IMR-90 (cell line): ENCODE measurements at regions not wholly inside any gene's neighbourhood (a gene's known extent, or its start where the extent isn't known, plus 50 kb on each side); places are given as distances from the start of the nearest gene placed in this dataset.

Source experiments
- ATAC-seq: fragments of 200-7000 bp; cut with Tn5 transposase; 2 replicates; pipeline ENCODE4 v1.9.1; 2020; ENCODE audit warnings: low read depth, mild to moderate bottlenecking, moderate library complexity
- BruUV-seq: library from RNA; stranded (reverse); fragments of 400-500 nt; replicated peaks from 2 replicates; lab custom pipeline; 2021; lab: Mats Ljungman, UMichigan
- CTCF ChIA-PET: fragments of 300-600 bp; formaldehyde crosslinking; extraction: SDS; loops from one replicate; lab custom pipeline; 2021; ENCODE audit warnings: antibody characterized with exemption; lab: Yijun Ruan, JAX
- POLR2A ChIA-PET: fragments of 300-600 bp; sonication (Branson Sonifier 250); formaldehyde crosslinking; loops from one replicate; lab custom pipeline; 2022; ENCODE audit warnings: antibody characterized with exemption; ENCODE audit not compliant: unreplicated experiment; lab: Charles Lee
- DNase-seq: peaks from one replicate; pipeline ENCODE4 v3.0.0; 2013
- H2AFZ ChIP-seq: replicated peaks from 2 replicates; pipeline ENCODE3; 2013; ENCODE audit warnings: low read length, mild to moderate bottlenecking; ENCODE audit not compliant: poor library complexity
- H2AK5ac ChIP-seq: 2 replicates; pipeline ENCODE4 v1.6.1; 2013; ENCODE audit warnings: low read depth, low read length, inconsistent platforms
- H2AK9ac ChIP-seq: replicated peaks from 2 replicates; pipeline ENCODE3; 2013; ENCODE audit warnings: mild to moderate bottlenecking, low read depth, low read length, moderate library complexity; ENCODE audit not compliant: poor library complexity
- H2BK120ac ChIP-seq: 2 replicates; pipeline ENCODE4 v1.6.1; 2013; ENCODE audit warnings: low read depth, low read length, inconsistent platforms
- H2BK15ac ChIP-seq: 3 replicates; pipeline ENCODE4 v1.6.1; 2013; ENCODE audit warnings: low read depth, low read length, inconsistent platforms
- H2BK20ac ChIP-seq: 2 replicates; pipeline ENCODE4 v1.6.1; 2013; ENCODE audit warnings: low read depth, mild to moderate bottlenecking, inconsistent platforms, low read length, moderate library complexity
- H2BK5ac ChIP-seq: 2 replicates; pipeline ENCODE4 v1.6.1; 2013; ENCODE audit warnings: mild to moderate bottlenecking, low read depth, low read length, inconsistent platforms; ENCODE audit not compliant: poor library complexity, severe bottlenecking
- H3K14ac ChIP-seq: replicated peaks from 2 replicates; pipeline ENCODE4 v1.6.1; 2013; ENCODE audit warnings: low read depth, low read length, inconsistent platforms
- H3K18ac ChIP-seq: 2 replicates; pipeline ENCODE4 v1.6.1; 2013; ENCODE audit warnings: low read depth, low read length, control low read depth
- H3K23ac ChIP-seq: 2 replicates; pipeline ENCODE4 v1.6.1; 2013; ENCODE audit warnings: low read depth, low read length, inconsistent platforms
- H3K27ac ChIP-seq: 2 replicates; pipeline ENCODE4 v1.5.1; 2013; ENCODE audit warnings: mild to moderate bottlenecking, control low read depth, low read length; ENCODE audit not compliant: insufficient read depth
- H3K27me3 ChIP-seq: 2 replicates; pipeline ENCODE4 v1.6.1; 2013; ENCODE audit warnings: low read length; ENCODE audit not compliant: control insufficient read depth, insufficient read depth
- H3K36me3 ChIP-seq: 2 replicates; pipeline ENCODE4 v1.6.1; 2013; ENCODE audit warnings: low read length, mixed read lengths; ENCODE audit not compliant: control insufficient read depth, insufficient read depth
- H3K4ac ChIP-seq: 2 replicates; pipeline ENCODE4 v1.6.1; 2013; ENCODE audit warnings: low read depth, low read length, inconsistent platforms
- H3K4me1 ChIP-seq: 2 replicates; pipeline ENCODE4 v1.6.1; 2013; ENCODE audit warnings: low read length, mixed read lengths; ENCODE audit not compliant: control insufficient read depth, insufficient read depth
- H3K4me2 ChIP-seq: 2 replicates; pipeline ENCODE4 v1.6.1; 2013; ENCODE audit warnings: low read depth, mild to moderate bottlenecking, control low read depth, low read length, moderate library complexity
- H3K4me3 ChIP-seq: 2 replicates; pipeline ENCODE4 v1.5.1; 2013; ENCODE audit warnings: low read depth, mild to moderate bottlenecking, control low read depth, low read length, moderate library complexity; ENCODE audit not compliant: insufficient read depth
- H3K56ac ChIP-seq: 2 replicates; pipeline ENCODE4 v1.6.1; 2013; ENCODE audit warnings: low read length, inconsistent platforms; ENCODE audit not compliant: insufficient read depth; ENCODE audit errors: extremely low read depth
- H3K79me1 ChIP-seq, 2 experiments: 2 replicates each; pipeline ENCODE4 v1.6.1; 2013; ENCODE audit warnings: low read length in 2 of 2, inconsistent platforms in 1 of 2, low read depth in 1 of 2
- H3K9ac ChIP-seq: 2 replicates; pipeline ENCODE4 v1.6.1; 2013; ENCODE audit warnings: low read depth, low read length, control low read depth
- H3K9me1 ChIP-seq: 2 replicates; pipeline ENCODE4 v1.6.1; 2013; ENCODE audit warnings: low read length, inconsistent platforms; ENCODE audit not compliant: insufficient read depth
- H3K9me3 ChIP-seq: 2 replicates; pipeline ENCODE4 v1.6.1; 2013; ENCODE audit warnings: low read length; ENCODE audit not compliant: control insufficient read depth, insufficient read depth
- H4K20me1 ChIP-seq: 2 replicates; pipeline ENCODE4 v1.6.1; 2013; ENCODE audit warnings: low read length, inconsistent platforms; ENCODE audit not compliant: insufficient read depth
- H4K5ac ChIP-seq: 2 replicates; pipeline ENCODE4 v1.6.1; 2013; ENCODE audit warnings: mild to moderate bottlenecking, low read depth, low read length, control low read depth
- H4K8ac ChIP-seq, 2 experiments: 2 replicates each; pipeline ENCODE4 v1.6.1; 2013; ENCODE audit warnings: low read depth in 2 of 2, low read length in 2 of 2, control low read depth in 1 of 2, inconsistent platforms in 1 of 2
- H4K91ac ChIP-seq: 2 replicates; pipeline ENCODE4 v1.6.1; 2013; ENCODE audit warnings: low read depth, low read length, inconsistent platforms; ENCODE audit not compliant: insufficient read depth
- BHLHE40 ChIP-seq: fragments of 150-350 bp; IDR thresholded peaks from 2 replicates; pipeline ENCODE4 v1.6.1; 2016; ENCODE audit warnings: mild to moderate bottlenecking, low read depth, low read length
- NFE2L2 ChIP-seq: fragments of 150-350 bp; IDR thresholded peaks from 2 replicates; pipeline ENCODE4 v1.6.1; 2016; ENCODE audit warnings: low read depth, mild to moderate bottlenecking, low read length
- RCOR1 ChIP-seq: IDR thresholded peaks from 2 replicates; pipeline ENCODE4 v1.6.1; 2012; ENCODE audit warnings: mild to moderate bottlenecking, low read length, improper control_type of control experiment; ENCODE audit not compliant: insufficient replicate concordance
- WGBS, 2 experiments: methylation state at CpG; one replicate each; pipeline versions ENCODE4 v1.1.5 to v1.1.7; 2013; ENCODE audit warnings: missing lambda C conversion rate in 2 of 2; ENCODE audit not compliant: insufficient read length in 1 of 2; ENCODE audit errors: extremely low coverage in 2 of 2; 5-methylcytosine and 5-hydroxymethylcytosine counted together
- dilution Hi-C: fragments of 300-500 bp; cut with HindIII; formaldehyde crosslinking; loops from one replicate; pipeline ENCODE4 v1.14.3; 2018; ENCODE audit warnings: low sequenced_read_pairs; ENCODE audit not compliant: unreplicated experiment
- in situ Hi-C: fragments of 300-500 bp; cut with MboI; formaldehyde crosslinking; loops from 3 replicates; pipeline ENCODE4 v1.14.3; 2019; ENCODE audit warnings: low sequenced_read_pairs, inconsistent platforms, mixed read lengths
- intact Hi-C: fragments of 100-400 bp; cut with micrococcal nuclease; formaldehyde crosslinking; loops from 2 replicates; pipeline ENCODE4 v1.10.0; 2022

GRCh38 chr6:6417475-6417874 lies 97.0 kb upstream of the F13A1 start:
- no peak for DNase-seq
- CTCF ChIA-PET: no interaction called here
- no TSS peak for BruUV-seq

More at GRCh38 chr6:6417475-6417874, 97.0 kb upstream of the F13A1 start:
- intact Hi-C loops (no loop called here), dilution Hi-C loops (no loop called here), in situ Hi-C loops (no loop called here)
- Histone ChIP-seq H3K9me3 (peaks cover 14% of the 10 kb centered on the region), H4K8ac (no peak overlapping the region), H3K23ac (no peak overlapping the region), H3K18ac (no peak overlapping the region), H3K56ac (no peak overlapping the region), H3K9me1 (no peaks in the 10 kb centered on the region), H2AK9ac (no peak overlapping the region), H2BK20ac (no peak overlapping the region), H3K79me1 (no peaks in the 10 kb centered on the region), H2BK120ac (no peak overlapping the region), H3K27me3 (no peaks in the 10 kb centered on the region), H4K20me1 (no peaks in the 10 kb centered on the region), H3K4me1 (no peaks in the 10 kb centered on the region), H4K5ac (no peak overlapping the region), H3K36me3 (no peaks in the 10 kb centered on the region), H3K4me2 (no peak overlapping the region), H3K9ac (no peak overlapping the region), H2BK15ac (no peak overlapping the region), H3K27ac (no peak overlapping the region), H4K91ac (no peak overlapping the region), H2AK5ac (no peak overlapping the region), H3K14ac (no peak overlapping the region), H2BK5ac (no peak overlapping the region), H3K4me3 (no peak overlapping the region), H2AFZ (no peak overlapping the region), H3K4ac (no peak overlapping the region)
- POLR2A ChIA-PET: no interaction called here
- no peak for ATAC-seq
- WGBS, 2 experiments: no CpG with 5 or more reads among the region's 7 CpGs
- no peak for TF ChIP-seq NFE2L2
- no peak for TF ChIP-seq BHLHE40
- no peak for TF ChIP-seq RCOR1
